Neural cell (in vitro differentiated cells): ENCODE measurements at regions not wholly inside any gene's neighbourhood (a gene's known extent, or its start where the extent isn't known, plus 50 kb on each side); places are given as distances from the start of the nearest gene placed in this dataset.

Experiments
- EP300 ChIP-seq: fragments of 450-650 bp; conservative IDR thresholded peaks from 2 replicates; pipeline ENCODE4 v1.6.1; 2014; ENCODE audit warnings: antibody characterized with exemption, mild to moderate bottlenecking, moderate library complexity; ENCODE audit not compliant: poor library complexity, severe bottlenecking
- EZH2 ChIP-seq: fragments of 200-600, 300-800 bp; shearing (Covaris generic), sonication (generic); IDR thresholded peaks from 2 replicates; pipeline ENCODE4 v1.6.1; 2014; ENCODE audit warnings: antibody characterized with exemption, low read length, borderline replicate concordance, mild to moderate bottlenecking; ENCODE audit not compliant: insufficient read depth, poor library complexity, severe bottlenecking
- MXI1 ChIP-seq: fragments of 450-650 bp; conservative IDR thresholded peaks from 2 replicates; pipeline ENCODE4 v1.6.1; 2014; ENCODE audit warnings: antibody characterized with exemption, mild to moderate bottlenecking; ENCODE audit not compliant: poor library complexity, severe bottlenecking
- POLR2AphosphoS5 ChIP-seq: IDR thresholded peaks from 2 replicates; pipeline ENCODE4 v1.6.1; 2012
- RAD21 ChIP-seq: fragments of 450-650 bp; conservative IDR thresholded peaks from 2 replicates; pipeline ENCODE4 v1.6.1; 2014; ENCODE audit warnings: antibody characterized with exemption, mild to moderate bottlenecking, moderate library complexity
- SMC3 ChIP-seq: fragments of 450-650 bp; conservative IDR thresholded peaks from 2 replicates; pipeline ENCODE4 v1.6.1; 2014; ENCODE audit warnings: antibody characterized with exemption, mild to moderate bottlenecking, moderate library complexity; ENCODE audit not compliant: poor library complexity
- TAF1 ChIP-seq: IDR thresholded peaks from 2 replicates; pipeline ENCODE4 v1.6.1; 2012; ENCODE audit warnings: low read depth
- TF ChIP-seq, protein P1 (sequence below): fragments of 450-650 bp; IDR thresholded peaks from 2 replicates; pipeline ENCODE4 v1.5.1; 2014; ENCODE audit warnings: antibody characterized with exemption, mild to moderate bottlenecking, moderate library complexity; ENCODE audit not compliant: poor library complexity, severe bottlenecking
- TF ChIP-seq, protein P2 (sequence below): IDR thresholded peaks from 2 replicates; pipeline ENCODE4 v1.6.1; 2012; ENCODE audit warnings: borderline replicate concordance

DNA sequence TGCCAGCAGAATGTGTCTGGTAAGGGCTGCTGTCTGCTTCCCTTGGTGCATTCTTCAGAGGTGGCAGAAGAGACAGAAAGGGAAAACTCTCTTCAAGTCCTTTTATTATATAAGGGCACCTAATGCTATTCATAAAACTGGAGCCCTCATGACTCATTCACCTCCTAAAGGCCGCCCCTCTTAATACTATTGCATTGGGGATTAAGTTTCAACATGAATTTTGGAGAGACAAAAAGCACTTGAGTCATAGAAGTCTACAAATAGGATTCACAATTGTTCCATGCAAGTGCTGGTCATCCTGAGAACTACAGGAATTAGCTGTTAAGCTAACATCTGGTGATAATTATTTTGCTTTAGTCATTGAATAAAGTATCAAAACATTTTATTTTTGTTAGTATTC, 349.5 kb downstream of the HS3ST1 start:
- no peak for TF ChIP-seq TAF1
- no peak for TF ChIP-seq EP300
- TF ChIP-seq, protein P1, sequence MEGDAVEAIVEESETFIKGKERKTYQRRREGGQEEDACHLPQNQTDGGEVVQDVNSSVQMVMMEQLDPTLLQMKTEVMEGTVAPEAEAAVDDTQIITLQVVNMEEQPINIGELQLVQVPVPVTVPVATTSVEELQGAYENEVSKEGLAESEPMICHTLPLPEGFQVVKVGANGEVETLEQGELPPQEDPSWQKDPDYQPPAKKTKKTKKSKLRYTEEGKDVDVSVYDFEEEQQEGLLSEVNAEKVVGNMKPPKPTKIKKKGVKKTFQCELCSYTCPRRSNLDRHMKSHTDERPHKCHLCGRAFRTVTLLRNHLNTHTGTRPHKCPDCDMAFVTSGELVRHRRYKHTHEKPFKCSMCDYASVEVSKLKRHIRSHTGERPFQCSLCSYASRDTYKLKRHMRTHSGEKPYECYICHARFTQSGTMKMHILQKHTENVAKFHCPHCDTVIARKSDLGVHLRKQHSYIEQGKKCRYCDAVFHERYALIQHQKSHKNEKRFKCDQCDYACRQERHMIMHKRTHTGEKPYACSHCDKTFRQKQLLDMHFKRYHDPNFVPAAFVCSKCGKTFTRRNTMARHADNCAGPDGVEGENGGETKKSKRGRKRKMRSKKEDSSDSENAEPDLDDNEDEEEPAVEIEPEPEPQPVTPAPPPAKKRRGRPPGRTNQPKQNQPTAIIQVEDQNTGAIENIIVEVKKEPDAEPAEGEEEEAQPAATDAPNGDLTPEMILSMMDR = no peak
- TF ChIP-seq EZH2 = no peak
- no peak for TF ChIP-seq POLR2AphosphoS5
- TF ChIP-seq, protein P2, sequence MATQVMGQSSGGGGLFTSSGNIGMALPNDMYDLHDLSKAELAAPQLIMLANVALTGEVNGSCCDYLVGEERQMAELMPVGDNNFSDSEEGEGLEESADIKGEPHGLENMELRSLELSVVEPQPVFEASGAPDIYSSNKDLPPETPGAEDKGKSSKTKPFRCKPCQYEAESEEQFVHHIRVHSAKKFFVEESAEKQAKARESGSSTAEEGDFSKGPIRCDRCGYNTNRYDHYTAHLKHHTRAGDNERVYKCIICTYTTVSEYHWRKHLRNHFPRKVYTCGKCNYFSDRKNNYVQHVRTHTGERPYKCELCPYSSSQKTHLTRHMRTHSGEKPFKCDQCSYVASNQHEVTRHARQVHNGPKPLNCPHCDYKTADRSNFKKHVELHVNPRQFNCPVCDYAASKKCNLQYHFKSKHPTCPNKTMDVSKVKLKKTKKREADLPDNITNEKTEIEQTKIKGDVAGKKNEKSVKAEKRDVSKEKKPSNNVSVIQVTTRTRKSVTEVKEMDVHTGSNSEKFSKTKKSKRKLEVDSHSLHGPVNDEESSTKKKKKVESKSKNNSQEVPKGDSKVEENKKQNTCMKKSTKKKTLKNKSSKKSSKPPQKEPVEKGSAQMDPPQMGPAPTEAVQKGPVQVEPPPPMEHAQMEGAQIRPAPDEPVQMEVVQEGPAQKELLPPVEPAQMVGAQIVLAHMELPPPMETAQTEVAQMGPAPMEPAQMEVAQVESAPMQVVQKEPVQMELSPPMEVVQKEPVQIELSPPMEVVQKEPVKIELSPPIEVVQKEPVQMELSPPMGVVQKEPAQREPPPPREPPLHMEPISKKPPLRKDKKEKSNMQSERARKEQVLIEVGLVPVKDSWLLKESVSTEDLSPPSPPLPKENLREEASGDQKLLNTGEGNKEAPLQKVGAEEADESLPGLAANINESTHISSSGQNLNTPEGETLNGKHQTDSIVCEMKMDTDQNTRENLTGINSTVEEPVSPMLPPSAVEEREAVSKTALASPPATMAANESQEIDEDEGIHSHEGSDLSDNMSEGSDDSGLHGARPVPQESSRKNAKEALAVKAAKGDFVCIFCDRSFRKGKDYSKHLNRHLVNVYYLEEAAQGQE = no peak
- no peak for TF ChIP-seq SMC3
- no peak for TF ChIP-seq MXI1
- no peak for TF ChIP-seq RAD21
